IPS DF 4.7 (cell line): ENCODE measurements at regions not wholly inside any gene's neighbourhood (a gene's known extent, or its start where the extent isn't known, plus 50 kb on each side); places are given as distances from the start of the nearest gene placed in this dataset.

Experiments
- DNase-seq: peaks from one replicate; pipeline ENCODE4 v3.0.0-alpha.2; 2013; ENCODE audit warnings: low spot score; ENCODE audit errors: extremely low read depth

DNA sequence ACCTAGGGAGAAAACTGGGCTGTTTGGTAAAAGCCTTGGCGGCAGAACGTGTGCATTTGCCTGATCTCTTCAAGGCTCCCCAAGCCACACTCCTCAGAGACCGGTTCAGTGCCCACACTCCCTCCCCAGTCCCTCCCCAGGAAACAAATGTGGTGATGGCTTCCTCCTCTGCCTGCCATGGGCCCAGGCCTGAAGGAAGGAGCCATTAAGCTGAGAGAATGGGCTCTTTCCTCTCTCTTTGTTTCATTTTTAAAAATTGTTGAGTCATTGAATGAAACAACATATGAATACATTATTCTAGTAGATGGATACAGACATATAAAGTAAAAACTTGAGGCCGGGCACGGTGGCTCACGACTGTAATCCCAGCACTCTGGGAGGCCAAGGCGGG lies 50.6 kb upstream of the YWHAQ start:
- no peak for DNase-seq

DNA sequence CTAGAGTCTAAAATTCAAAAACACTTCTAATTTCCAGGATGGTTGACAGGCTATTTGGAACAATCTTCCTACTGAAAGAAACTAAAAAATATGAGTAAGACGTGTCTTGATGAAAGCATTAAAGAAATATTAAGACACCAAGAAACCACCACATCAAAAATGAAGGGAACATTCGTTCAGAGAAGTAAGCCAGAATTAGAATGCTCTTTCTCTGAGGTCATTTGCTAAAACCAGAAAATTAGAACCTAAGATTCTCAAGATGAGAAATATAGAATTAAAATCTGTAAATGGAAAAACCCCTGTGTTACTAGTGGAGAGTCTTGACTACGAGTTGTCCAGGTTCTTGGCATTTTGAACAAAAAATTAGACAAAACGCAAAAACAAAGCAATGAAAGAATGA lies 54.8 kb upstream of the YWHAQ start:
- no peak for DNase-seq

DNA sequence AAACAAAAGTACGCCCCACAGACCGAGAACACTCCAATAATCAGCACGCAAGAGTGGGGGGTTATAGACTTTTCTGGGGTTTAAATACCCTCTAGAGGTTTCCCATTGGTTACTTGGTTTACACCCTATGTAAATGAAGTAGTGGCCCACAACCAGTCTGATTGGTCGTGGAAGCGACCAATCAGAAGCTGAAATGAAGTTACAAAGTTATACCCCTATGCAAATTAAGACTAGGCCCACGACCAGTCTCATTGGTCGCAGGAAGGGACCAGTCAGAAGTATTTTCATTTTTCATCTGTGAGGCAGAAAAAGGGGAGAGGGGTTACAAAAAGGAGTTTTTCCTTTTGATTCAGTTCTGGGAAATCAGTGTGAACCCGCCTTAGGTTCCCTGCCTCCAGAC lies 55.3 kb upstream of the YWHAQ start:
- DNase-seq: no peak

DNA sequence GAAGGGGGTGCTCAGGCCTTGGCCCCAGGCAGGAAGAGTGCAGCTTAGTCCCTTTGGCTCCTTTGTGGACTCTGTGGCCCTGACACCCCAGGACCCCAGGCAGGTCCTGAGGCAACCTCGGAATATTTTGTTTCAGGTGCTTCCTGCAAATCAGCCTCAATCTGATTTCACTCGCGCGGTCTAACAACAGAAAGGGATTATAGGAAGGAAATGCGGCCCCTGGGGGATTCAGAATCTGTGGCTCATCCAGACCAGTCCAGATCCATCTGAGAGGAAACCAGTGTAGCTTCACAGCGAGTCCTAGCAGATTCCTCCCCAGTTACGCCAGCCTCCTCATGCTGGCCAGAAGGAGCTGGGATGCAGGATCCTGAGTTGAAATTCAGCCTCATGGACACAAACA lies 59.5 kb upstream of the YWHAQ start:
- no peak for DNase-seq

DNA sequence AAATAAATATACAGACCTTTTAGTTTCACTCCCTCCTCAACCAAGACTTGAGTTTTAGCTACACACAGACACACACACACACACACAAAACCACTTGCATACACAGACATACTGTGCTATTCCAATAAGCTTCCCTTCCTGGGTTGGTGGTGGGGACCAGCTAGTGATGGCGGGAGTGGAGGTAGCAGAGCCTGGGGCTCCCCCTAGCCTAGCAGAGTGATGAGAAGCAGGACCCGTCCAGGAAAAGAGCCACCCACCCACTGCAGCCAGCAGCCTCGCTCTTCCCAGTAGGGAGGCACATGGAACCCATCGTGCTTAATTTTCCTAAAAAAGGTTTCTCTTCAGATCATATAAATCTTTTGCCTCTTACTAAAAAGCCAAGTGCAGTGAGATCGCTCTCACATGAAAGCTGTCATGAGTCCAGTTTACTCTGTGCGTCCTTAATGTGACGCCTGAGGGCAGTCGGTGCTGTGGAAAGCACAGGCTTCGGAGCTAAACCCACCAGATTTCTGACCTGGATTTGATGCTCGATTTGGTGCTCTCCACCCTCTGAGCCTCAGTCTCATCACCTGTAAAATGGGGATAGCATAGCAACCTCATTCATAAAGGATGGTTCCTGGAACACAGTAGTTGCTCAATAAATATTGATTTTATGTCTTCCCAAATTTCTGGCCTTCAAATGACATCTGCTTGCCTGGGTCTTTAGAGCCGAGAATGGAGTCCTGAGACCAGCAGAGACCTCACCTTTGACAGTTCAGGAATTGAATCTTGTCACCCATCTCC lies 60.1 kb upstream of the YWHAQ start:
- DNase-seq: no peak

DNA sequence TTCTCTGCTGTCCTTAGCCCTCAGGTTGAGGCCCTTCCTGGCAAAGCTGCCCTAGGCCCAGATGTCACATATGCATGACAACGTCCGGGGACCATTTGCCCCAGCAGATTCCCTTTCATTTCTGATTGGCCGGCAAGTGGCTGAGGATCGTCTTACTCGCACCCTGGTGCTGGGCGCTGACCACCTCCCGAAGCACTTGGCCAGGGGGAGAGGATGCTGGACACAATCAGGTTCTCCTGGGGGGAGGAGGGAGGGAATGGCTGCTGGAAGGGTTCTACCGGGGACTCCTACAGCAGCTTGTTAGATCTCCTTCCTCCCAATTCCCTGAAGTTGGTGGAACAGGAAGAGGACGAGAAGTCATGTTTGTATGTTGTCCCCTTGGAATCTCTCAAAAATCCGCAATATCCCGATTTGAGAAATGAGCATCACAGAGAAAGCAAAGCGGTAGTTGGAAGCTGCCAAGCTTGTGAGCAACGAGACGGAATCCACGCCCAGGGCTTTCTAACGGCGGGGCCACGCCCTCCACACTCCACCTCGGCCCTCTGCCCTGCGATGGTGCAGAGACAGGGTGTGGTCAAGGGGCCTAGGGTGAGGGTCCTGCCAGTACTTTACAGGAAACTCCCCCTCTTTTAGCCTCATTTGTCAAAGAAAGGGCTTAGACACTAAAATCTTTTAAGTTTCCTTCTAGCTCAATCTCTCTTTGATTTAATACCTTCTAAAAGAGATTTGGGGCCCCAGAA lies 61.8 kb upstream of the YWHAQ start:
- no peak for DNase-seq

DNA sequence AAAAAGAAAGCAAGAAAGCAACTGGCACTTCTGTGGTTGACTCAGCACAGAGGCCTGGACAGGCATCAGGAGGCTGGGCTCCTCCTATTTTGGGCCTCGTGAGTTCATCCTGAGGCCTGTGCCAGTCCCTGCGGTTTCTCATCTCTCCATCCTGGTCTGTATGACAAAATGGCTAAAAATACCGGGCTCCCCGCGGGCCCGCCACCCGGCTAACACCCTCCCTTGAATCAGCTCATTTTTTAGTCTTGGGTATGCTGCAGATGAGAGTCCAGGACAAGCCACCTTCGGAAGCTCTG lies 62.3 kb upstream of the YWHAQ start:
- no peak for DNase-seq

DNA sequence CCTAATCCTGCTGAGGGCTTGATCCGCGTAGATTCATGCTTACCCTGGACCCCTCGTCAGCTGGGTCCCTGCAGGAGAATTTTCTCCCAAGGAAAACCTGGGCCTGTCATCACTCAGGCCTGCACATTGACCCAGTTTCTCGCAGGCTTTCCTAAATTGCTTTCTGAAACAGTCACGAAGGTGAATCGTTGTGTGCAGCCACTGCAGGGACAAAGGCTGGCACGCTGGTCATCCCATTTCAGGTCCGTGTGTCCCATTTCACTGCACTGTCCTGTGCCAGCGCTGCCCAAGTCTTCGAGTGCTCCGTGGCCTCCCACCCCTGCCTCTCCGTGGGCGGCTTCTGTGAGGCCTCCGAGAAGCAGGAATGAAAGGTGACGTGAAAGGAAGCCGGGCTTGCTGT lies 62.8 kb upstream of the YWHAQ start:
- DNase-seq: no peak

DNA sequence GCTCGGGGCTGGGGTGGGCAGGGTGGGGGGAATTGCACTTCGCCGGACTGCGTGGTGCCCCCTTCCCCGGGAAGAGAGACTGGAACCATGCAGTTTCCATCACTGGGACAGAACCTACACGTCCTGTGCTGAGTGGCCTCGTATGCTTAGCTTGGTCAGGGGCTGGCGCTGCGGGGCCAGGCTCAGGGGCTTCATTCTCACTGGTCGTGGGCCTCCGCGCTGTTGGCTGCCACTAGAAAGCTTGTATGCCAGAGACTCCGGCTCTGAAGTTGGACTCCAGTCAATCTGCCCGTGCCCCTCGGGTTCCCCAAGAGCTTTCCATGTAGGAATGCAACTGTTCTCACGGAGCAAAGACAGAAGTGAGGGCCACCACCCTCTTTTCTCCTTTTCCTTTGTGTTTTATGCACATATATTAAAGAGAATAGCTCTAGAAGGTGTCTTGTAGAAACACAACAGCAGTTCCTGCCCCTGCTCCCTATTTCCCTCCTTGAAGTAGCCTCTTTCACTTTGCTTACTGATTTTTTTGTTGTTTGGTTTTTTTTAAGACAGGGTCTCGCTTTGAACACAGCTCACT lies 64.0 kb upstream of the YWHAQ start:
- no peak for DNase-seq

DNA sequence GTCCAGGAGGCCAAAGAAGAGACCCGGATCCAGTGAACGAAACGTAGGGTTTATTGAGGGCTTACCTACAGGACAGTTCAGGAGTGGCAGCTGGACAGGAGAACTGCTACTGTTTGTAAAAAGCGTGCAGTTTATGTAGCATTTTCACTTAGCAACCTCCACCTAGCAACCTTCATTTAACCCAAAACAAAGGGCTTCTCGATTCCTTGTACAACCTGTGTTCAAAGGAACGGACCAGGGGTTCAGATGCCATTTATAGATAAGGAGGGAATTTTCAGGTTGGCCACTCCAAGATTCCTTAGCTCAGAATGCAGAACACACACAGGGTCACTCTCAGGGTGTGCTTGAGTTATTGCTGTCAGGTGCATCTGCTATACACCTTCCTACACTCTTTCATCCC lies 65.1 kb upstream of the YWHAQ start:
- no peak for DNase-seq

DNA sequence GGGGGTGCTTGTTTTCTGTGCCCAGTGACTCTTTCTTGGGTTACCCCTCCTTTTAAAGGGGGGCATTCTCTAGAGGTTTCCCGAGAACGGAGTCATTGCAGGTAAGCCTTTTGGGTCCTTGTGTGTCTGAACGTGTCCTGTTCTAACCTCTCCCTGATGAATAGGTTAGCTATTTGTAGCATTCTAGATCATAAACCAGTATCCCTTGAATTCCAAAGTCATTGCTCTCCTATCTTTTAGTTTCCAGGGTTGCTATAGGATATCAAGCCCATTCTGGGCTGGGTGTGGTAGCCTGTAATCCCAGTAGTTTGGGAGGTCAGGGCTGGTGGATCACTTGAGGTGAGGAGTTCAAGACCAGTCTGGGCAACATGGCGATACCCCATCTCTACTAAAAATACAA lies 65.9 kb upstream of the YWHAQ start:
- DNase-seq: no peak

DNA sequence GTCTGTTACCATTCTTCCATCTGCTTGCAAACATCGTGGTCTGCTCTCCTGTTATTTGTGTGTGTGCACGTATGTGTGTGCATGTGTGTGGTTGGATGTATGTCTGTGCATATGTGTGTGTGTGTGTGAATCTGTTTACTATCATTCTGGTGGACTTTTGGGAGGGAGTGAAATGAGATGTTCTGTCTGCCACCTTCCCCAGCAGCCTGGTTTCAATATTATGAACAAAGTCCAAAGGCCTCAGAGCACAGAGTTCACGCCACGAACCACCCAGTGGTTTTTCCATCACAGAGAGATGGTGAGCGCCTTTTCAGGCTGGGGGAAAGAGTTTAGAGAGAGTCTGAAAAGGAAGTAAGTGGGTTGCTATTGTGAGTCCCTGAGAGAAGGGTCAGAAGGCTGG lies 67.1 kb upstream of the YWHAQ start:
- DNase-seq: no peak

DNA sequence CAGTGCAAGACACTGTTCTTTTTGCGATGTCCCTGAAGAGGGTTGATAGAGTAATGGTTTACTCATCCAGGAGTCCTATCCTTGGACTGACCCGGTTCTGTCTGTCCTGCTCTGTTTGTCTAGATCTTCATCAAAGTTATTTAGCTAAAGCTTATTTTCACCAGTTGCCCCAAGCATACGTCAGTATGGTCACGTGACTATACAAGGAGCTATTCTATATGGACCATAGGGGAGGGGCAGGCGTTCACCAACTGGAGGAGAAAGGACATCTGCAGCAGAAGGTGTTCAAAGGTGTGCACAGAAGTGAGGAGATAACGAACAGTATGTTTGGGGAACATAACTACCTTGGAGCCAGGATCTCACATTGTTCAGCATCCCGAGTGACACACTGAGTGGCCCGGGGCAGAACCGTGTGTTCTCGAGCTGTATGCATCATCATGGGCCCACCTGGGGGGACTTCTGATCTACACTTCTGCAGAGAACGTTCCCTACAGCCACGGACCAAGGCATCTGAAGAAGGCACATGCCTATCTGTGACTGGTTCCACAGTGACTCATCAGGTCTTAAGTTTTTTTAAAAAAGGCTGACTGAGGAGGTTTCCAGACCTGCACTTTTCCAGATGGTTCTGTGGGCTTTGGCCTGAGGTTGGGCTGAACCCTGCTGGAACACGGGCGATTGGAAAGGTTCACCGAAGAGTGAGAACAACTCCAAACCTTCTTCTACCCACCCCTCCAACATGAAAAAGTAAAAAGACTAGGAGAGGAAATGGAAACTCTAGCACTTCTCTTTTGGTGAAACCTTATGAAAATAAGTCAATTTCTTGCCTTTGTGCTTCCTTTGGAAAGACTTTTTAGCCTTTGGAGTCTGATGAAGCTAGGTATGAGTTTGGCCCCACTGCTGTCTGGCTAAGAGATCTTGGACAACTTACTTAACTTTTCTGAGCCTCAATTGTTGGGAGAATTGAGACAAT lies 68.6 kb upstream of the YWHAQ start:
- no peak for DNase-seq

DNA sequence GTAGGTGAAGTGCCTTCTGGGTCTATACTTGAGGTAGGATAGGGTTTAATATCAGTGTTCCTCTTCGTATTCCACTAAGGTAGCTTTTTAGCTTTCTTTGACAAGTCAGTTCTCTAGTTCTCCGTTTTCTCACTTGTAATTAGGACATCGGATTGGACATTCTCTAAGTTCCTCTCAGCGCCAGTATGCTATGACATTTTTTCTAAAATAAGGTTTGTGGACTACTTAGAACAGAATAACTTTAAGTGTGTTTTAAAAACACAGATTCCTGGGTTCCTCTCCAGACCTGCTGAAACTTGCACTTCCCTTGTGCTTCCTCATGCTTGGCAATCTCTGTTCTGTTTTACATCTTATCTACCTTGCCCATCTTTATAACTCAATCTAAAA lies 69.3 kb upstream of the YWHAQ start:
- DNase-seq: no peak

DNA sequence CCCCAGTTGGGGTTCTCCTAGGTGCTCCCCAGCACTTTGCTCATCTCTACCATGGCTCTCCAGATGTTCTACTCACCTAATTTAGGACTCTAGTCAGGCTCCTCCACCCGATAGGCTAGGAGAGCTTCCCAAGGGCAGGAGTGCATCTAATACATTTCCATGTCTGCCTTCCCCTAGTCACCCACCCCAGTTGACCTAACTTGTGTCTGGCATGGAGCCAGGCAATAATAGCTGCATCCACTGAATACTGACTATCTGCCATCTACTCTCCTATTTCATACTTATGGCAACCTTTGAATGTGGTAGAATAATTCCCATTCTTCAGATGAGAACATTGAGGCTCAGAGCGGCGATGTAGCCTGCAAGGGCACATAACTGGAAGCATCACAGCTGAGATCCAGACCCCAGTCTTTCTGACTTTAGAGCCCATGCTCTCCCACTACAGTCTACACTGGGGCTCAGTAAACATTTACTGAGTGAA lies 71.8 kb upstream of the YWHAQ start:
- DNase-seq: no peak

DNA sequence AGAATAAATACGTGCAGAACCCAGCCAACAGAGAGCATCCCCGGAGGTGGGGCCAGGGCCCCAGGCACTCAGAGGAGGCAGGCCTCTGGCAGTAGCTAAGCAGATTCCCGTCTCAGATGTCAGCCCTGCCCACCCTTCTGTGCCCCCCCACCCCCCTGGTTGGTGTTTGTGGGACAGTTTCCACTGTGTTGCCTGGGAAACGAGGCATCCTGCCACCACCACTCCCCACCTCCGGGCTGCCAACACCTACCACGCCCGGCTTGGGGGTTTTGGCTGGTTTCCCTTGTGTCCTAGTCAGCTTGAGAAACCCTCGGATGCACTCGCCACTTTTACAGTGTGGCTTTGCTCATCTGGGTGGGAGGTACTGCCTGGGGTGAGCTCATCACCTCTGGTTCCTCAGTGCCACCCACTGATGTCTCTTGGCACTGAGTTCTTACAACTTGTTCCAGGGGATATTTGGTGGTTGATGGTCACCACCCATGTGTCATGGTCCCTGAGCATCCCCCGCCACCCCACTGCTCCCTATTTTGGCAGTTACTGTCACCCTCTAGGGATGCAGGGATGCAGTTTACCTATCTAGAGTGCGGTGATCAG lies 72.4 kb upstream of the YWHAQ start:
- no peak for DNase-seq

DNA sequence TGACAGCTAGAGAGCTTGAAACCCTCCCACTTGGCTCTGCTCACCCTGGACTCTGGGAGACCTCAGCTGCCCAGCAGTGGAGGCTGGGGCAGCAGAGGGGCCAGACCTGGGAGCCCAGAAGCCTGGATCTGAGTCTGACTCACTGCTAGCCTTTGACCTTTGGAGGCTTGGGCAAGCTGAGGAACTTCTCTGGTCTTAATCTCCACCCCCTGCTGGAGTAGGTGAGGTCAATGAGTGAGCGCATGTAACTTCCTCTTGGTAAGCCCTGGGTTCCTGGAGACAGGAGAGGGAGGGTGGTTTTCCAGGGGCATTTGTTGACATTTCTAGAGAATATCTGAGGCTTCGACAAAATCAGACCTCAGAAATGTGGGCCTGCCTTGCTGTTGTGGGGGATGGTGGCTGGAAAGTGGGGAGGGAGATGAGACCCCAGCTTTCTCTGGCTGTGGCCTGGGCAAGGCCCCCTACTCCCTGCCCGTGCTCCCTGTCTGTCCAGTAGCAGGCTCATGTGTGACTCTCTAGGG lies 73.0 kb upstream of the YWHAQ start:
- no peak for DNase-seq

DNA sequence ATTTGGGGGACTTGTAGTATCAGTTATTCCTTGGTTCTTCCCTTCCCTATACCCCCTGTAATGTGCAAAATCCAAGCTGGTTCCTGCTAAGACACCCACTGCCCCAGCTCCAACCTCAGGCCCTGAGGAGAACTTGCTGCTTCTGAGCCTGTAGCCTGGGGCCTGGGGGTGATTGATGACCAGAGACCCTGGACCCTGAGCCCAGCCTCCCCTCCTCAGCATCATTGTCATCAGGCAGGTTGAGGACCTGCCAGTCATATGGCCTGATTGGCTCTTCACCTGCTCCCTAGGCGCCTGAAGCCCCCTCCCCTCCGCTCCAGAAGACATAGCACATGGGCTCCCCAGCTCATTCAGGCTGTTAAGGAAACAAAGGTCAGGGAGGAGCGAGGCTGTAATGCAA lies 73.8 kb upstream of the YWHAQ start:
- DNase-seq: no peak

DNA sequence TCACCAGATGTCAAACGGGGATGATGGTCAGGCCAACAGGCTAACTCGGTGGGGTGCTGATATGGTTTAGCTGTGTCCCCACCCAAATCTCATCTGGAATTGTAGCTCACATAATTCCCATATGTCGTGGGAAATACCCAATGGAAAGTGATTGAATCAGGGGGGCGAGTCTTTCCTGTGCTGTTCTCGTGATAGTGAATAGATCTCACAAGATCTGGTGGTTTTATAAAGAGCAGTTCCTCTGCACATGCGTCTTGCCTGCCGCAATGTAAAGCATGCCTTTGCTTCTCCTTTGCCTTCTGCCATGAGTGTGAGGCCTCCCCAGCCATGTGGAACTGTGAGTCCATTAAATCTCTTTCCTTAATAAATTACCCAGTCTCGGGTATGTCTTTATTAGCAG lies 74.4 kb upstream of the YWHAQ start:
- no peak for DNase-seq

DNA sequence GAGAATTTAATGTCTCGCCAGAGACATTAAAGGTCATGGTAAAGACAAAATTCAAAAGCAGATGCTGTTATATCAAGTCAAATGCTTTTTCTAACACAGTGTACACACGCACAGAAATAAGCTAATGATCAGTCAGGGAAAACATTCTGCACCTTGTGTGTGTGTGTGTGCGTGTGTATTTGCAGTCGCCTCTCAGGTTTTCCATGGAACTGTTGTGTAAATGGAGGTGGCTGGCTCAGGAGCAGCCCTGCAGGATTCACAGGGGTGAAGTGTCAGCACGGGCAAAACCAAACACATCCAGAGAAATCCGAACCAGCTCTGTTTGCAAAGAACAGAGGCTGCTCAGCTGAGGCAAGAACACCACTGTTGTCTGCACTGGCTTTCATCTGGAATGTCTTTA lies 76.2 kb upstream of the YWHAQ start:
- no peak for DNase-seq

DNA sequence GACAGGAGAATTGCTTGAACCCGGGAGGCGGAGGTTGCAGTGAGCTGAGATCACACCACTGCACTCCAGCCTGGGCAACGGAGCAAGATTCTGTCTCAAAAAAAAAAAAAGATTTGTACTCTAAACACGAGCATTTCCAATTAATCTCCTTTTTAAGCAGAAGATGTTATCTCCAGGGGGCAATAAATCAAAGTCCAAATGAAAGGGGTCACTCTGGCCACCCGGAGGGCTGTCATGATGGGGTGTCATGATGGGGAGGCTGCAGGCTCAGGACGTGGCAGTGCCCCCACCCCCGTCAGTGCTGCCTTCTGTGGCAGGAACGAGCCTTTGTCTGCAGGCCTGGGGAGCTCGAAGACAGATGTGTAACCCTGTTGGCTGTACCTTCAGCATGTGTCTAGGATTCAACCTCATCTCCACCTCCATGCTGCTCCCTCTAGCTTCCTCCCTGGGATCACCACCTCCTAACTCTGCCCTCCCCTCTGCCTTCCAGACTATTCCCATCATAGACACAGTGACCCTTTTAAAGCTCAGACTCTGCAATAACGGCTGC lies 76.9 kb upstream of the YWHAQ start:
- no peak for DNase-seq
